ENCODE measurements at regions not wholly inside any gene's neighbourhood (a gene's known extent, or its start where the extent isn't known, plus 50 kb on each side); places are given as distances from the start of the nearest gene placed in this dataset.

DNA sequence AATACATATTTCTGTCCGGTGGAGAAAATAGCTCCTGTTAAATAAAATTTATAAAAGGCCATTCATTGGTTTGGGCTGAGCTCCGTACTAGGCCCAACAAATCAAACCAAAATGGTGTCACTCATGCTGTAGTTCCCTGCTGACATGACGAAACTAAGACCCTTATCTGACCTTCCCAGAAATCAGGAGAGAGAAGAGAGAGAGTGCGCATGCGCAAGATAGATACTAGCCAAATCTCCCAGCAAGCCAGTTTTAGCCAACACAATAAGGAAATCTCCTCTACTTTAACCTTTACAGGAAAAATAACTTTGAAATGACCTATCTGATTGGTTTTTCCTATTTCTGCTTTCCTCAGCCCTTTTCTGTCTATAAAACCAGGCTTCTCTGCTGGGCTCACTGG is 152.7 kb upstream of the RMST start:
- Histone ChIP-seq H4K20me1 (ENCODE audit: insufficient read depth, low read length) (no peaks in the 10 kb centered on the region), H2AFZ (ENCODE audit: low read depth, low read length) (no peak overlapping the region), H3K9me3 (ENCODE audit: insufficient read depth, low read depth, low read length) (no peaks in the 10 kb centered on the region), H3K36me3 (ENCODE audit: insufficient read depth, low read length) (no peaks in the 10 kb centered on the region), H3K79me2 (ENCODE audit: insufficient read depth, low read length) (no peaks in the 10 kb centered on the region), H3K4me3 (ENCODE audit: insufficient read depth, low read depth, low read length) (no peak overlapping the region), H3K4me2 (ENCODE audit: low read length) (no peak overlapping the region), H3K27ac (ENCODE audit: low read depth, low read length) (no peak overlapping the region), H3K27me3 (ENCODE audit: insufficient read depth, low read length) (no peaks in the 10 kb centered on the region), H3K9ac (ENCODE audit: low read length) (no peak overlapping the region), H3K4me1 (ENCODE audit: insufficient read depth, low read length) (no peaks in the 10 kb centered on the region)
- no peaks in the 10 kb centered on the region for H3K36me3 Mint-ChIP-seq (ENCODE audit: low read depth, unreplicated experiment)
- FAIRE-seq (no peak), DNase-seq (ENCODE audit: low read depth) (no peak)
- H3K4me3 Mint-ChIP-seq (ENCODE audit: unreplicated experiment), result no peak overlapping the region
- peaks cover 10% of the 10 kb centered on the region for H3K4me1 Mint-ChIP-seq (ENCODE audit: low read depth, unreplicated experiment)
- H3K9me3 Mint-ChIP-seq (ENCODE audit: unreplicated experiment), result peaks cover under 1% of the 10 kb centered on the region
- peaks cover 11% of the 10 kb centered on the region for H3K27me3 Mint-ChIP-seq (ENCODE audit: low read depth, unreplicated experiment)
- TF ChIP-seq EZH2 (IDR thresholded peaks at IDR 0.05; ENCODE audit: insufficient read depth, low read length) (no peak), CTCF (IDR thresholded peaks at IDR 0.05; ENCODE audit: insufficient read depth, low read depth, low read length) (no peak)
- H3K27ac Mint-ChIP-seq (ENCODE audit: unreplicated experiment), result no peak overlapping the region

DNA sequence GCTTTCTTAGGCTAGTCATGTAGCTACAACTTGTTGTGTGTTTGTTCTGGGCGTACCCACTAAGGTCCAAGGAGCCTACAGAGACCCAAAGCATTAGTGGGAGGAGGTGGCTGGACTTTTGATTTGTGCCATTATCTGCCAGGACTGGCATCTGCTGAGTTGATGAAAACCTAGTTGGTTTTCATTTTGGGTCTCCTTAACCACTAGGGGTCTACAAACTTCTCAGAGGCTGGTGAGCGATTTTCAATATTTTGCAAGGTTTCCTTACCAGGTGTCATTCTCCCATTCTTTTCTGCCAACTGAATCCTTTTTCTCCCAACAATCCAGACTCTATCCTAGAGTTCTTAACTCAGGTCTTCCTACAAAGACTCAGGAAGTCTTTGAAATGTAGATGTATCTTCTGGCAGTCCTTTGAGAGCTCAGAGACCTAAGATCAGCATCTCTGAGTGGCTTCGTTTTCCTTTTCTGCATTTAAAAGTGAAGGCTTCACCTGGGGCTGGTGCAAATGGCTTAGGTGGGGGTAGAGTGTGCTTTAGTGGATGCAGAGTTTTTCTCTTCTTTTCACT is 150.0 kb upstream of the RMST start:
- no peak overlapping the region for H2AFZ ChIP-seq (ENCODE audit: low read depth, low read length)

More for the DNA sequence above, 150.0 kb upstream of the RMST start:
- H3K36me3 ChIP-seq (ENCODE audit: insufficient read depth, low read length), result no peaks in the 10 kb centered on the region
- no peaks in the 10 kb centered on the region for H3K9me3 ChIP-seq (ENCODE audit: insufficient read depth, low read depth, low read length)
- Mint-ChIP-seq H3K4me3 (ENCODE audit: unreplicated experiment) (no peak overlapping the region), H3K4me1 (ENCODE audit: low read depth, unreplicated experiment) (peaks cover 10% of the 10 kb centered on the region), H3K27ac (ENCODE audit: unreplicated experiment) (no peak overlapping the region), H3K9me3 (ENCODE audit: unreplicated experiment) (peaks cover 4% of the 10 kb centered on the region), H3K27me3 (ENCODE audit: low read depth, unreplicated experiment) (peaks cover 11% of the 10 kb centered on the region), H3K36me3 (ENCODE audit: low read depth, unreplicated experiment) (no peaks in the 10 kb centered on the region)
- H3K27me3 ChIP-seq (ENCODE audit: insufficient read depth, low read length), result no peaks in the 10 kb centered on the region
- H3K4me3 ChIP-seq (ENCODE audit: insufficient read depth, low read depth, low read length), result no peak overlapping the region
- no peak for FAIRE-seq
- H3K4me2 ChIP-seq (ENCODE audit: low read length), result no peak overlapping the region
- no peaks in the 10 kb centered on the region for H3K79me2 ChIP-seq (ENCODE audit: insufficient read depth, low read length)
- no peaks in the 10 kb centered on the region for H4K20me1 ChIP-seq (ENCODE audit: insufficient read depth, low read length)
- H3K27ac ChIP-seq (ENCODE audit: low read depth, low read length), result no peak overlapping the region
- H3K9ac ChIP-seq (ENCODE audit: low read length), result no peak overlapping the region
- TF ChIP-seq CTCF (IDR thresholded peaks at IDR 0.05; ENCODE audit: insufficient read depth, low read depth, low read length) (no peak), EZH2 (IDR thresholded peaks at IDR 0.05; ENCODE audit: insufficient read depth, low read length) (no peak)
- no peaks in the 10 kb centered on the region for H3K4me1 ChIP-seq (ENCODE audit: insufficient read depth, low read length)
- no peak for DNase-seq (ENCODE audit: low read depth)
